Stomach (tissue), 8 donors: ENCODE measurements at regions not wholly inside any gene's neighbourhood (a gene's known extent, or its start where the extent isn't known, plus 50 kb on each side); places are given as distances from the start of the nearest gene placed in this dataset.

Experiments
- DNase-seq, 2 donors: peaks; one replicate each; pipeline versions ENCODE4 v3.0.0 to v3.0.0-alpha.2; 2013 to 2019
- H3K27ac ChIP-seq, 5 donors: fragments of 200-600 bp in 4 of 5; sonication (generic) in 4 of 5; one replicate each; pipeline ENCODE4 v1.5.1; 2013 to 2019; ENCODE audit warnings: mild to moderate bottlenecking in 1 of 5, moderate library complexity in 1 of 5
- H3K27me3 ChIP-seq, 3 donors: fragments of 200-600 bp; sonication (generic); one replicate each; pipeline ENCODE4 v1.5.1; 2017 to 2019; ENCODE audit warnings: mixed run types in 1 of 3
- H3K36me3 ChIP-seq, 4 donors: fragments of 200-600 bp; sonication (generic); 1 replicate in 3 of 4; 2 replicates in 1 of 4; pipeline ENCODE4 v1.5.1; 2016 to 2019
- H3K4me1 ChIP-seq, 4 donors: fragments of 200-600 bp; sonication (generic); one replicate each; pipeline ENCODE4 v1.5.1; 2016 to 2019
- H3K4me3 ChIP-seq, 4 donors: fragments of 200-600 bp; sonication (generic) in 3 of 4; one replicate each; pipeline ENCODE4 v1.5.1; 2016 to 2019; ENCODE audit warnings: mild to moderate bottlenecking in 1 of 4
- H3K9me3 ChIP-seq, 4 donors: fragments of 200-600 bp; sonication (generic); one replicate each; pipeline ENCODE4 v1.5.1; 2016 to 2019
- EP300 ChIP-seq: sonication (generic); formaldehyde crosslinking; IDR thresholded peaks from one replicate; pipeline ENCODE4 v1.6.1; 2017; ENCODE audit warnings: antibody characterized with exemption
- POLR2A ChIP-seq, 4 donors: fragments of 450-650 bp; IDR thresholded peaks; one replicate each; pipeline ENCODE4 v1.6.1; 2016; ENCODE audit warnings: antibody characterized with exemption in 4 of 4, control low read depth in 2 of 4, mild to moderate bottlenecking in 1 of 4, moderate library complexity in 1 of 4
- POLR2AphosphoS5 ChIP-seq, 3 donors: sonication (generic); formaldehyde crosslinking; IDR thresholded peaks; one replicate each; pipeline ENCODE4 v1.6.1; 2016; ENCODE audit warnings: antibody characterized with exemption in 3 of 3
- WGBS, 5 donors: extraction: QIAGEN DNeasy Blood & Tissue Kit in 3 of 5; methylation state at CpG; one replicate each; pipeline versions ENCODE4 v1.1.5 to v1.1.7; 2013 to 2018; 5-methylcytosine and 5-hydroxymethylcytosine counted together
- intact Hi-C: fragments of 100-400 bp; cut with DNase I; formaldehyde crosslinking; loops from one replicate; pipeline ENCODE4 v1.15.1; 2023; ENCODE audit warnings: low total_unique reads
- TF ChIP-seq, protein P1 (sequence below), 7 experiments: fragments of 450-650 bp in 4 of 7; fragments of 200-600 bp in 3 of 7; sonication (generic) in 3 of 7; IDR thresholded peaks; one replicate each; pipeline ENCODE4 v1.5.1; 2016 to 2019; ENCODE audit warnings: antibody characterized with exemption in 7 of 7, control low read depth in 2 of 7, mild to moderate bottlenecking in 1 of 7
- donor health status: healthy with polysubstance abuse.
- donor health status: Bipolar disorder and iron deficiency.
- donor health status: healthy.

DNA sequence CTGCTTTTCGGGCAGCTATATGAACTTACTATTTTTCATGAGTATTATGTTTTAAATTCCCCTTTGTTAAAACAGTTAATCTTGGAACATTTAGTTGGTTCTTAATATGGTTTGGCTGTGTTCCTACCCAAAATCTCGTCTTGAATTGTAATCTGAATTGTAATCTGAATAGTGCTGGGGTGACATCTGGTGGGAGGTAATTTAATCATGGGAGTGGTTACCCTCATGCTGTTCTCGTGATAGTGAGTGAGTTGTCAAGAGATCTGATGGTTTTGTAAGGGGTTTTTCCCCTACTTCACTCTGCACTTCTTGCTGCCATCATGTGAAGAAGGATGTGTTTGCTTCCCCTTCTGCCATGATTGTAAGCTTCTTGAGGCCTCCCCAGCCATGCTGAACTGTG lies 305.4 kb upstream of the MAP3K7 start:
- H3K36me3 ChIP-seq, result no peaks in the 10 kb centered on the region
- intact Hi-C loops, result no loop called here
- TF ChIP-seq POLR2AphosphoS5 (IDR thresholded peaks at IDR 0.05) (no peak), EP300 (no peak), POLR2A (IDR thresholded peaks at IDR 0.05) (no peak)
- TF ChIP-seq, protein P1, sequence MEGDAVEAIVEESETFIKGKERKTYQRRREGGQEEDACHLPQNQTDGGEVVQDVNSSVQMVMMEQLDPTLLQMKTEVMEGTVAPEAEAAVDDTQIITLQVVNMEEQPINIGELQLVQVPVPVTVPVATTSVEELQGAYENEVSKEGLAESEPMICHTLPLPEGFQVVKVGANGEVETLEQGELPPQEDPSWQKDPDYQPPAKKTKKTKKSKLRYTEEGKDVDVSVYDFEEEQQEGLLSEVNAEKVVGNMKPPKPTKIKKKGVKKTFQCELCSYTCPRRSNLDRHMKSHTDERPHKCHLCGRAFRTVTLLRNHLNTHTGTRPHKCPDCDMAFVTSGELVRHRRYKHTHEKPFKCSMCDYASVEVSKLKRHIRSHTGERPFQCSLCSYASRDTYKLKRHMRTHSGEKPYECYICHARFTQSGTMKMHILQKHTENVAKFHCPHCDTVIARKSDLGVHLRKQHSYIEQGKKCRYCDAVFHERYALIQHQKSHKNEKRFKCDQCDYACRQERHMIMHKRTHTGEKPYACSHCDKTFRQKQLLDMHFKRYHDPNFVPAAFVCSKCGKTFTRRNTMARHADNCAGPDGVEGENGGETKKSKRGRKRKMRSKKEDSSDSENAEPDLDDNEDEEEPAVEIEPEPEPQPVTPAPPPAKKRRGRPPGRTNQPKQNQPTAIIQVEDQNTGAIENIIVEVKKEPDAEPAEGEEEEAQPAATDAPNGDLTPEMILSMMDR (IDR thresholded peaks at IDR 0.05), result peak in 1 of 7 experiments; percentile 8
- no peaks in the 10 kb centered on the region for H3K9me3 ChIP-seq
- no peaks in the 10 kb centered on the region for H3K27me3 ChIP-seq
- no peak overlapping the region for H3K27ac ChIP-seq
- WGBS, 5 donors, result 23 to 42% (median 38%) methylated on average over 3 of the region's 3 CpGs
- H3K4me1 ChIP-seq, result no peaks in the 10 kb centered on the region
- DNase-seq, result no peak
- H3K4me3 ChIP-seq, result no peak overlapping the region

DNA sequence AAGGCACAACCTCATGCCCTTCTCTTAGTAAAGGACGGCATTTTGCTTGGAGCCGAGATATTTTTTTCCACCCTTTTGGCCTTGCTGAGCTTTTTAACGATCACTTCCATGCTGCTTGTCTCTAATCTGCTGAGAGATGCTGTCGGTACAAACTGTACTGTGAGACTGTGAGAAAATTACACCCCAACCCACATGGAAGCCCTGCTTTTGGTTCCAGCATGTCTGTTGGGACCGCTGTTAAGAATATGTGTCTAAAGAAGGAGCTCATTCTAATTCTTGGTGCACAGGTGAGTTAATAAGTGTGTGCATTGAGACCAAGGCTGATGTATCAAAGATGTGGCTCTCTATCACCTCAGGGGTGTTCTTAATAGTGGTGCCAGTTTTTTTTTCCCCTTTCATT lies 304.5 kb upstream of the MAP3K7 start:
- WGBS, 5 donors, result 72 to 82% (median 74%) methylated on average over 5 of the region's 5 CpGs

DNA sequence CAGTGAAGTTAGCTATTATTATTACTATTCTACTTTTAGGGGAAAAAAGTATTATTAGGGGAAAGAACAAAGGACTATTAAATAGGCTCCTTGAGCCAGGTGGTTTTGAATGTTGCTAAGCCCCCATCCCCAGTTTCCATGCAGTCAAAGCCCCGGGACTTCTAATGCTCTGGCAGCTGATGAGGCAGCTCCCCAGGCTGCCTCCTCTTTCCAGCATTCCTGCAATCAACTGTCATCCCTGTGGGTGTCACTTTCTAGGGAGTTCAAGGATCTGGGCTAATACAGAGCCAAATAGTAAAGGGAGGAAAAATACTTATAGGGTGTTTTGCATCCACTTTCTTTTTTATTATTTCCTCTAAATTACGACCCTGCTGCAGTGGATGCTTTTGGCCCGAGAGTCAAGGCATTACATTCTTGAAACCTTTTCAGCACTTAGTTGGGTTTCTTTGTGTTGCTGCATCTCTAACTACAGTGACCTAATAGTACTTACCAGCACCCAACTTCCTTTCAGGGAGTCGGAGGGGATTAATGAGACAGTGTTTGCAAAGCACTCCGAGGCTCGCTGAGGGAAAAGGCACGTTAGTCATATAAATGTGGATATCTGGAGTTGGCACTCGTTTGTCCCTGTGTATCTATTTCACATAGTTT lies 303.9 kb upstream of the MAP3K7 start:
- WGBS, 5 donors, result 35 to 49% (median 43%) methylated on average over 8 of the region's 8 CpGs
- H3K4me3 ChIP-seq, result no peak overlapping the region

More for the DNA sequence above, 304.5 kb upstream of the MAP3K7 start:
- intact Hi-C loops, result no loop called here
- TF ChIP-seq EP300 (no peak), POLR2A (IDR thresholded peaks at IDR 0.05) (no peak), POLR2AphosphoS5 (IDR thresholded peaks at IDR 0.05) (no peak)
- TF ChIP-seq, protein P1 (IDR thresholded peaks at IDR 0.05), result no peak
- no peaks in the 10 kb centered on the region for H3K27me3 ChIP-seq
- H3K4me1 ChIP-seq, result no peaks in the 10 kb centered on the region
- no peak for DNase-seq
- H3K27ac ChIP-seq, result no peak overlapping the region
- no peak overlapping the region for H3K4me3 ChIP-seq
- H3K9me3 ChIP-seq, result no peaks in the 10 kb centered on the region
- no peaks in the 10 kb centered on the region for H3K36me3 ChIP-seq

DNA sequence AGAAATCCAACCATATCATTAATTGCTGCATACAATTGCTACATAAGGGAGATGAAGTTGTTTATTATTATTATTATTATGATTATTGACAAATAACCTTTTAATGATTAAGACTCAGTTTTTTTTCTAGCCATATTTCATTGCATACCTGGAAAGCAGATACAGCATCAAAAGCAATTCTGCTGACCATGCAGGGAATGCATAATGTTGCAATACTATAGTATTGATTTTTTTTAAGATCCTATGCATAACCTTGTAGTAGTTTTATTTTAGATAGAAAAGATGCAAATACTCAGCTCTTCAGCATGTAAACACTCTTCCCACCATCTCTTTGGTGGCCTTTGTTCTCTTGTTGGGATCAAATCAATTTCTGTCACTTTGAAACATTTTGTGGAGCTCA lies 300.9 kb upstream of the MAP3K7 start:
- no peak overlapping the region for H3K4me3 ChIP-seq
- H3K27ac ChIP-seq, result no peak overlapping the region
- no peaks in the 10 kb centered on the region for H3K36me3 ChIP-seq
- H3K4me1 ChIP-seq, result no peaks in the 10 kb centered on the region
- intact Hi-C loops, result no loop called here
- DNase-seq, result no peak
- H3K27me3 ChIP-seq, result no peaks in the 10 kb centered on the region
- H3K9me3 ChIP-seq, result peaks cover 0 to 9% (median 3%) of the 10 kb centered on the region in 4 donors
- no peak for TF ChIP-seq EP300
- TF ChIP-seq, protein P1 (IDR thresholded peaks at IDR 0.05), result no peak
- TF ChIP-seq POLR2AphosphoS5 (IDR thresholded peaks at IDR 0.05), result no peak
- no peak for TF ChIP-seq POLR2A (IDR thresholded peaks at IDR 0.05)

More for the DNA sequence above, 303.9 kb upstream of the MAP3K7 start:
- no peaks in the 10 kb centered on the region for H3K27me3 ChIP-seq
- no peak for TF ChIP-seq POLR2AphosphoS5 (IDR thresholded peaks at IDR 0.05)
- TF ChIP-seq, protein P1 (IDR thresholded peaks at IDR 0.05), result no peak
- TF ChIP-seq POLR2A (IDR thresholded peaks at IDR 0.05), result no peak
- no peak for TF ChIP-seq EP300
- H3K27ac ChIP-seq, result no peak overlapping the region
- intact Hi-C loops, result no loop called here
- no peaks in the 10 kb centered on the region for H3K4me1 ChIP-seq
- peak in 1 of 2 donors; percentile 23 for DNase-seq
- no peaks in the 10 kb centered on the region for H3K9me3 ChIP-seq
- H3K36me3 ChIP-seq, result no peaks in the 10 kb centered on the region
